Karpas-422 (cell line): ENCODE measurements at regions not wholly inside any gene's neighbourhood (a gene's known extent, or its start where the extent isn't known, plus 50 kb on each side); places are given as distances from the start of the nearest gene placed in this dataset.
"Not testable (repeated sequence)": the region's sequence is repeated elsewhere in the genome, so short reads cannot be mapped to it uniquely, and the experiment has no call there.

Experiments used
- DNase-seq: peaks from one replicate; pipeline ENCODE4 v3.0.0-alpha.2; 2015
- H2AFZ ChIP-seq: fragments of 200-600 bp; sonication (generic); 2 replicates; pipeline ENCODE4 v1.6.1; 2014; ENCODE audit warnings: antibody characterized with exemption, low read length, mixed read lengths
- H3K27ac ChIP-seq: fragments of 200-600 bp; sonication (generic); 2 replicates; pipeline ENCODE4 v1.5.1; 2014; ENCODE audit warnings: mild to moderate bottlenecking, low read length, moderate library complexity
- H3K27me3 ChIP-seq: fragments of 200-600 bp; sonication (generic); 2 replicates; pipeline ENCODE4 v1.6.1; 2014; ENCODE audit warnings: low read length, mixed read lengths
- H3K36me3 ChIP-seq: fragments of 200-600 bp; sonication (generic); 2 replicates; pipeline ENCODE4 v1.6.1; 2014; ENCODE audit warnings: low read length, mixed read lengths; ENCODE audit not compliant: insufficient read depth
- H3K4me1 ChIP-seq: fragments of 200-600 bp; sonication (generic); 2 replicates; pipeline ENCODE4 v1.6.1; 2014; ENCODE audit warnings: mild to moderate bottlenecking, low read length, mixed read lengths
- H3K4me2 ChIP-seq: fragments of 200-600 bp; sonication (generic); 2 replicates; pipeline ENCODE4 v1.6.1; 2014; ENCODE audit warnings: low read length, low read depth, mild to moderate bottlenecking; ENCODE audit not compliant: poor library complexity, severe bottlenecking
- H3K4me3 ChIP-seq: fragments of 200-600 bp; sonication (generic); 2 replicates; pipeline ENCODE4 v1.5.1; 2014; ENCODE audit warnings: mild to moderate bottlenecking, antibody characterized with exemption, low read length, mixed read lengths
- H3K79me2 ChIP-seq: fragments of 200-600 bp; sonication (generic); 2 replicates; pipeline ENCODE4 v1.6.1; 2014; ENCODE audit warnings: mild to moderate bottlenecking, low read length, mixed read lengths
- H3K9ac ChIP-seq: fragments of 200-600 bp; sonication (generic); 2 replicates; pipeline ENCODE4 v1.6.0; 2014; ENCODE audit warnings: low read length
- H3K9me2 ChIP-seq: fragments of 200-600 bp; sonication (generic), shearing (Covaris generic); replicated peaks from 2 replicates; pipeline ENCODE4 v1.6.0; 2014; ENCODE audit warnings: mild to moderate bottlenecking, low read length, moderate library complexity; ENCODE audit not compliant: insufficient read depth
- H3K9me3 ChIP-seq: fragments of 300-700, 200-600 bp; sonication (generic); 2 replicates; pipeline ENCODE4 v1.6.1; 2014; ENCODE audit warnings: low read length, mixed read lengths
- H4K20me1 ChIP-seq: fragments of 200-600 bp; sonication (generic); 2 replicates; pipeline ENCODE4 v1.6.1; 2014; ENCODE audit warnings: mild to moderate bottlenecking, antibody characterized with exemption, low read length, low read depth; ENCODE audit not compliant: insufficient read depth

DNA sequence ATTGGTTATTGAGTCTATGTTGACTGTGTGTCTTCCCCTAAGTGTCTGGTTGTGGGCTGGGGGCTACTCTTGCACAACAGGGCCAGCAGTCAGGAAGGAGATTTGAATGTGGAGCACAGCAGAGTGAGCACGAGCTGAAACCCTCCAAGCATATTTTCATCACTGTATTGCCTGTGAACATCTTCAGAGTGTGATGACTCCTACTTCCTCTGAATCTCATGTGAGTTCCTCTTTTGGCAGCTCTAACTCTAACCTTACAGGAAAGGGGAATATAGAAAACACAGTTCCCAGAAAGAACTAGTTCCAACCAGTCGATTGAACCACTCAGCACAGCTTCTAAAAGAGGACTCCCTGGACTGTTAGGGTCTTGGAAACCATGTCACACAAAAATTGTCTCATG is 211.6 kb downstream of the RAP2B start:
- Histone ChIP-seq H3K27ac (no peak overlapping the region), H3K9me2 (no peaks in the 10 kb centered on the region), H3K79me2 (no peaks in the 10 kb centered on the region), H3K9me3 (peaks cover 10% of the 10 kb centered on the region), H3K4me2 (no peak overlapping the region), H2AFZ (no peak overlapping the region), H3K9ac (no peak overlapping the region), H3K4me1 (no peaks in the 10 kb centered on the region), H3K36me3 (no peaks in the 10 kb centered on the region), H3K4me3 (no peak overlapping the region), H3K27me3 (no peaks in the 10 kb centered on the region), H4K20me1 (no peaks in the 10 kb centered on the region)
- no peak for DNase-seq

DNA sequence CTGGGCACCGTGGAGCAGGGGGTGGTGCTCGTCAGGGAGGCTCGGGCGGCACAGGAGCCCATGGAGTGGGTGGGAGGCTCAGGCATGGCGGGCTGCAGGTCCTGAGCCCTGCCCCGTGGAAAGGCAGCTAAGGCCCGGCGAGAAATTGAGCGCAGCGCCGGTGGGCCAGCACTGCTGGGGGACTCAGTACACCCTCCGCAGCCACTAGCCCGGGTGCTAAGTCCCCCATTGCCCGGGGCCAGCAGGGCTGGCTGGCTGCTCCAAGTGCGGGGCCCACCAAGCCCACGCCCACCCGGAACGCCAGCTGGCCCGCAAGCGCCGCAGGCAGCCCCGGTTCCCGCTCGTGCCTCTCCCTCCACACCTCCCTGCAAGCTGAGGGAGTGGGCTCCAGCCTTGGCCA is 216.3 kb downstream of the RAP2B start:
- H2AFZ ChIP-seq, H3K4me2 ChIP-seq, H3K9me2 ChIP-seq, H3K27ac ChIP-seq, H3K36me3 ChIP-seq, H3K4me1 ChIP-seq, H3K79me2 ChIP-seq, H3K27me3 ChIP-seq, H4K20me1 ChIP-seq, H3K9me3 ChIP-seq, DNase-seq, H3K4me3 ChIP-seq, H3K9ac ChIP-seq: not testable (repeated sequence)

DNA sequence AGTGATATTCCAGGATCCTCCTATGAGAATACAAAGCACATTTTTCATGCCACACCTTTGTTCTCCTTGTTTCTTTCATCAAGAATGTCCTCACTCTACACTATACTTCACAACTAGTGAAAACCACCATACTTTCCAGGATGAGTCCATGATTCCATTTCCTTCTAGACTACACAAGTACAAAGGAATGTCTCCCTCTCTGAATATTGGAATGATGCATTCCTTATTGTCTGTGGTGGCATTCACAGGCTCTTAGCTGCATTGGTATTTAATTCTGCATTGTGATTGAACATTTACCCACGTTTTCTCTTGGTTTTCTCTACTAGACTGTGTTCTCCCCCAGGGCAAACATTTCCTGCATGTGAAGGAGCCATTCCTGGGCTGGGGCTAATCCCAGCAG is 217.5 kb downstream of the RAP2B start:
- Histone ChIP-seq H3K27me3 (no peaks in the 10 kb centered on the region), H3K9me3 (peaks cover 4% of the 10 kb centered on the region; the same call in 1 of the 2 replicates), H3K4me2 (no peak overlapping the region), H3K36me3 (no peaks in the 10 kb centered on the region), H3K79me2 (no peaks in the 10 kb centered on the region), H3K27ac (no peak overlapping the region), H3K4me3 (no peak overlapping the region), H3K4me1 (no peaks in the 10 kb centered on the region), H4K20me1 (no peaks in the 10 kb centered on the region), H3K9me2 (0 out of 2 replicates have a peak, but pooled peaks cover 2% of the 10 kb centered on the region), H2AFZ (no peak overlapping the region), H3K9ac (no peak overlapping the region)
- DNase-seq: no peak

DNA sequence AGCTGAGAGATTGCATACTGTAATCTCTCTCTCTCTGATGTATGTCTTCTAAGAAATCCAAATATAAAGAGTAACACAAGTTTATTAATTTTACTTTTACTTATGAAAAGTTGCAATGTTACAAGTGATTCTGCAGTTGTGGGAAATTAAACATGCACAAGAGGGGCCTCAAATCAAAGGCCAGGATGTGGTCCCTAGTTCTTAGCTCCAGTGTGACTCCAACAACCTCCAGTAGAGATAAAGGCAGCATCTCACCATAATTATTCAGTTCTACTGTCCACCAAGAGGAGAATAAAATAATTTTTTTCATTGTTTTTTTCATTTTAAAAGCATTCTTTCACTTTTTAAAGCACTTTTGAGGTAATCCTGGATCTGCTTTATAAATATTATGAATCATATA is 223.3 kb downstream of the RAP2B start:
- Histone ChIP-seq H2AFZ (no peak overlapping the region), H3K4me2 (no peak overlapping the region), H3K9me2 (0 out of 2 replicates have a peak, but pooled peaks cover 3% of the 10 kb centered on the region), H3K9ac (no peak overlapping the region), H3K27me3 (no peaks in the 10 kb centered on the region), H3K4me1 (no peaks in the 10 kb centered on the region), H3K9me3 (peaks cover 8% of the 10 kb centered on the region; the same call in 1 of the 2 replicates), H4K20me1 (no peaks in the 10 kb centered on the region), H3K4me3 (no peak overlapping the region), H3K27ac (no peak overlapping the region), H3K79me2 (no peaks in the 10 kb centered on the region), H3K36me3 (no peaks in the 10 kb centered on the region)
- no peak for DNase-seq

DNA sequence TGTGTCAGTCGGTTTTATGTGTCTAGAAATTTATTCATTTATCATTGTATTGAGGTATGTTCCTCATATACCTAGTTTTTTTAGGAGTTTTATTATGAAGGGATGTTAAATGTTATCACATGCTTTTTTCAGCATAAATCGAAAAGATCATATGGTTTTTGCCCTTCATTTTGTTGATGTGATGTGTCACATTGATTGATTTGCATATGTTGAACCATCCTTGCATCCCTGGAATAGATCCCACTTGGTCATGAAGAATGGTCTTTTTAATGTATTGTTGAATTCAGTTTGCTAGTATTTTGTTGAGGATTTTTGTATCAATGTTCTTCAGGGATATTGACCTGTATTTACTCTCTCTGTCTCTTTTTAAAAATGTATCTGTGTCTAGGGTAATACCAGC is 230.3 kb downstream of the RAP2B start:
- H3K4me3 ChIP-seq: no peak overlapping the region
- H3K9me2 ChIP-seq: no peaks in the 10 kb centered on the region
- no peak for DNase-seq
- no peak overlapping the region for H3K27ac ChIP-seq
- no peak overlapping the region for H3K9ac ChIP-seq
- H3K79me2 ChIP-seq: no peaks in the 10 kb centered on the region
- no peaks in the 10 kb centered on the region for H3K36me3 ChIP-seq
- H4K20me1 ChIP-seq: no peaks in the 10 kb centered on the region
- H3K9me3 ChIP-seq: peaks cover 17% of the 10 kb centered on the region
- no peak overlapping the region for H3K4me2 ChIP-seq
- H3K4me1 ChIP-seq: no peaks in the 10 kb centered on the region
- no peaks in the 10 kb centered on the region for H3K27me3 ChIP-seq
- no peak overlapping the region for H2AFZ ChIP-seq

DNA sequence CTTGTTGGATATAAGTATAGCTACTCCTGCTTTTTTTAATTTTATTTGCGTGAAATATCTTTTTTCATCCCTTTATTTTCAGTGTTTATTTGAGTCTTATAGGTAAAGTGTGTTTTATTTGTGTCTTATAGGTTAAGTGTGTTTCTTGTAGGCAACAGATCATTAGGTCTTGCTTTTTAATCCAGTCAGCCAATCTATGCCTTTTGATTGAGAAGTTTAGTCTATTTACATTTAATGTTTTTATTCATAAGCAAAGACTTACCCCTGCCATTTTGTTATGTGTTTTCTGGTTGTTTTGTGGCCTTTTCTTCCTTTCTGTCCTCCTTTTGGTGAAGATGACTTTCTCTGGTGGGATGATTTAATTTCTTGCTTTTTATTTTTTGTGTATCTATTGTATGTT is 232.0 kb downstream of the RAP2B start:
- Histone ChIP-seq H3K9ac (no peak overlapping the region), H4K20me1 (no peaks in the 10 kb centered on the region), H3K79me2 (no peaks in the 10 kb centered on the region), H2AFZ (no peak overlapping the region), H3K36me3 (no peaks in the 10 kb centered on the region), H3K27ac (no peak overlapping the region), H3K4me1 (no peaks in the 10 kb centered on the region), H3K4me3 (no peak overlapping the region), H3K9me2 (no peaks in the 10 kb centered on the region), H3K27me3 (no peaks in the 10 kb centered on the region), H3K9me3 (peaks cover 12% of the 10 kb centered on the region), H3K4me2 (no peak overlapping the region)
- no peak for DNase-seq

DNA sequence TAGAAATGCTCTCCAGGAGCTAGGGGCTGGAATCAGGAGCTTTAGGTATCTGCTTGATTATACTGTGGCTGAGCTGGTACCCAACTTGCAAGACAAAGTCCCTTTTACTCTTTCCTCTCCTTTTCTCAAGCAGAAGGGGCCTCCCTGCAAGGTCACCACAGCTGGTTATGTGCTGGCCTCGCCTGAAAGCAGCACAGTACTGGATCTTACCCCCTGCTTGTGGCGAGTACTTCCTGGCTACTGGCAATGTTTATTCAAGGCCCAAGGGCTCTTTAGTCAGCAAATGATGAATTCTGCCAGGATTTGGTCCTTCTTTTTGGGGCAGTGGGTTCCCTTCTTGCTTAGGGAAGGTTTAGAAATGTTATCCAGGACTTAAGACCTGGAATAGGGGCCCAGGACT is 234.6 kb downstream of the RAP2B start:
- H3K36me3 ChIP-seq: no peaks in the 10 kb centered on the region
- H3K4me2 ChIP-seq: no peak overlapping the region
- H2AFZ ChIP-seq: no peak overlapping the region
- no peaks in the 10 kb centered on the region for H3K4me1 ChIP-seq
- no peak for DNase-seq
- no peaks in the 10 kb centered on the region for H3K9me2 ChIP-seq
- H4K20me1 ChIP-seq: no peaks in the 10 kb centered on the region
- no peak overlapping the region for H3K27ac ChIP-seq
- no peaks in the 10 kb centered on the region for H3K27me3 ChIP-seq
- no peak overlapping the region for H3K4me3 ChIP-seq
- H3K9me3 ChIP-seq: peaks cover 19% of the 10 kb centered on the region
- no peak overlapping the region for H3K9ac ChIP-seq
- no peaks in the 10 kb centered on the region for H3K79me2 ChIP-seq

DNA sequence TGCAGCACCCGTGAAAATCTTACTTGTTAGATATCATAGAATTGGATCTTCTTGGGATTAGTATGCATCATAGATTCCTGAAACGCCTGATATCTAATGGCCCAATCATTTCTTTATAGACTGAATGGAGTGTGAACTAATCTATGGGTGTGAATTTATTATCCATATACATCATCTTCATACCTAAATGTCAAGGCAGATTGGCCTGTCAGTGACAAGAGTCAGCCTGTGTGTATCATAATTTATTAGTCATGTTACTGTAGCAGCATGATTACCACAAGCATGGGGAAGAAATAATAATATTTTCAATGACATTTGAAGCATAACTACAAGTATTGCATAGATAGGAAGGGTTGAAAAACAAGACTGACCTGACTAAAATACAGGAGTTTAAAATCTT is 235.8 kb downstream of the RAP2B start:
- no peak for DNase-seq
- H3K27ac ChIP-seq: no peak overlapping the region
- no peaks in the 10 kb centered on the region for H3K36me3 ChIP-seq
- no peaks in the 10 kb centered on the region for H4K20me1 ChIP-seq
- H3K4me3 ChIP-seq: no peak overlapping the region
- H3K9ac ChIP-seq: no peak overlapping the region
- H3K9me3 ChIP-seq: peaks cover 20% of the 10 kb centered on the region
- H3K9me2 ChIP-seq: no peaks in the 10 kb centered on the region
- no peaks in the 10 kb centered on the region for H3K27me3 ChIP-seq
- H3K4me1 ChIP-seq: no peaks in the 10 kb centered on the region
- no peaks in the 10 kb centered on the region for H3K79me2 ChIP-seq
- H3K4me2 ChIP-seq: no peak overlapping the region
- H2AFZ ChIP-seq: no peak overlapping the region

DNA sequence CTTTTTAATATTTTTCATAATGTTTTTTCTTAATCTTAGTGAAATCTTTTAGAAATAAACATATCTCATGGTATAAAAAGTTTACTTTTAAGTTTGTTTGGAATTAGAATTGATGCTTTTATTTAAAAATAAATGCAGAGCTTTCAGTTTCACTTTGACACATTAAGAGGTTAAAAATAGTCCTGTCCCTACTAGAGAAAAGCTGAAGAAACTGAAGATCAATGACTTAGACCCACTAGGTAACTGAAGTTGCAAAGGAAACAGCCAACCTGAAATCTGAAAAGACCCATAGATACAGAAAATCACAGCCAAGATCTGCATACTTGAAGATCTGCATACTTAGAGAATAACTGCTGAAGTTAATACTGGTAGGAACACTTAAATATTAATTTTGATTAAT is 237.6 kb downstream of the RAP2B start:
- H3K79me2 ChIP-seq: no peaks in the 10 kb centered on the region
- no peaks in the 10 kb centered on the region for H3K9me2 ChIP-seq
- no peak overlapping the region for H3K27ac ChIP-seq
- no peak overlapping the region for H2AFZ ChIP-seq
- no peak for DNase-seq
- no peak overlapping the region for H3K4me3 ChIP-seq
- no peak overlapping the region for H3K9ac ChIP-seq
- no peaks in the 10 kb centered on the region for H3K36me3 ChIP-seq
- H3K4me1 ChIP-seq: no peaks in the 10 kb centered on the region
- peaks cover 22% of the 10 kb centered on the region for H3K9me3 ChIP-seq
- no peaks in the 10 kb centered on the region for H3K27me3 ChIP-seq
- H4K20me1 ChIP-seq: no peaks in the 10 kb centered on the region
- H3K4me2 ChIP-seq: no peak overlapping the region
